ENCODE measurements at regions not wholly inside any gene's neighbourhood (a gene's known extent, or its start where the extent isn't known, plus 50 kb on each side); places are given as distances from the start of the nearest gene placed in this dataset.

- Histone ChIP-seq H2AFZ (ENCODE audit: low read depth, low read length) (no peak overlapping the region), H3K9me3 (ENCODE audit: insufficient read depth, low read depth, low read length) (no peaks in the 10 kb centered on the region), H3K27ac (ENCODE audit: low read depth, low read length) (no peak overlapping the region), H3K9ac (ENCODE audit: low read length) (no peak overlapping the region), H3K4me3 (ENCODE audit: insufficient read depth, low read depth, low read length) (no peak overlapping the region), H3K27me3 (ENCODE audit: insufficient read depth, low read length) (no peaks in the 10 kb centered on the region), H4K20me1 (ENCODE audit: insufficient read depth, low read length) (no peaks in the 10 kb centered on the region), H3K79me2 (ENCODE audit: insufficient read depth, low read length) (no peaks in the 10 kb centered on the region), H3K4me2 (ENCODE audit: low read length) (no peak overlapping the region), H3K4me1 (ENCODE audit: insufficient read depth, low read length) (peaks cover 7% of the 10 kb centered on the region), H3K36me3 (ENCODE audit: insufficient read depth, low read length) (no peaks in the 10 kb centered on the region)
- no peak for TF ChIP-seq EZH2 (IDR thresholded peaks at IDR 0.05; ENCODE audit: insufficient read depth, low read length)
- TF ChIP-seq, protein P1, sequence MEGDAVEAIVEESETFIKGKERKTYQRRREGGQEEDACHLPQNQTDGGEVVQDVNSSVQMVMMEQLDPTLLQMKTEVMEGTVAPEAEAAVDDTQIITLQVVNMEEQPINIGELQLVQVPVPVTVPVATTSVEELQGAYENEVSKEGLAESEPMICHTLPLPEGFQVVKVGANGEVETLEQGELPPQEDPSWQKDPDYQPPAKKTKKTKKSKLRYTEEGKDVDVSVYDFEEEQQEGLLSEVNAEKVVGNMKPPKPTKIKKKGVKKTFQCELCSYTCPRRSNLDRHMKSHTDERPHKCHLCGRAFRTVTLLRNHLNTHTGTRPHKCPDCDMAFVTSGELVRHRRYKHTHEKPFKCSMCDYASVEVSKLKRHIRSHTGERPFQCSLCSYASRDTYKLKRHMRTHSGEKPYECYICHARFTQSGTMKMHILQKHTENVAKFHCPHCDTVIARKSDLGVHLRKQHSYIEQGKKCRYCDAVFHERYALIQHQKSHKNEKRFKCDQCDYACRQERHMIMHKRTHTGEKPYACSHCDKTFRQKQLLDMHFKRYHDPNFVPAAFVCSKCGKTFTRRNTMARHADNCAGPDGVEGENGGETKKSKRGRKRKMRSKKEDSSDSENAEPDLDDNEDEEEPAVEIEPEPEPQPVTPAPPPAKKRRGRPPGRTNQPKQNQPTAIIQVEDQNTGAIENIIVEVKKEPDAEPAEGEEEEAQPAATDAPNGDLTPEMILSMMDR (IDR thresholded peaks at IDR 0.05; ENCODE audit: insufficient read depth, low read depth, low read length), result no peak
- Mint-ChIP-seq H3K9me3 (ENCODE audit: unreplicated experiment) (peaks cover 3% of the 10 kb centered on the region), H3K4me3 (ENCODE audit: unreplicated experiment) (no peak overlapping the region), H3K4me1 (ENCODE audit: low read depth, unreplicated experiment) (peaks cover 13% of the 10 kb centered on the region), H3K36me3 (ENCODE audit: low read depth, unreplicated experiment) (no peaks in the 10 kb centered on the region), H3K27me3 (ENCODE audit: low read depth, unreplicated experiment) (no peaks in the 10 kb centered on the region), H3K27ac (ENCODE audit: unreplicated experiment) (no peak overlapping the region)
- no peak for DNase-seq (ENCODE audit: low read depth)
- peak; percentile 39 for FAIRE-seq
These were observed 700.7 kb upstream of the FZD8 start for GRCh38 chr10:36342781-36343180.

DNA sequence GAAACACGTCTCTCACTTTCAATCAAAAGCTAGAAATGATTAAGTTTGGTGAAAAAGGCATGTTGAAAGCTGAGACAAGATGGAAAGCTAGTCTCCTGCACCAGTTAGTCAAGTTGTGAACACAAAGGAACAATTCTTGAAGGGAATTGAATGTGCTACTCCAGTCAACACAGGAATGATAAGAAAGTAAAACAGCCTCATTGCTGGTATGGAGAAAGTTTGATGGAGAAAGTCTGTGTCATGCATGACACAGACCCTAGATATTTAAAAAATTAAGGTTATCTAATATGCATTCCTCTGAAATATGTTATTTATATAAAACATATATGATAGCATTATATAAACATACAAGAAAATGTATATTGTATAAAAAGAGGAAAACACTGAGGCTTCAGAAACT, 699.4 kb upstream of the FZD8 start:
- H3K27ac ChIP-seq (ENCODE audit: low read depth, low read length), result peak overlapping the region; percentile 32
- no peak overlapping the region for H3K4me3 ChIP-seq (ENCODE audit: insufficient read depth, low read depth, low read length)
- no peak overlapping the region for H3K9ac ChIP-seq (ENCODE audit: low read length)
- no peaks in the 10 kb centered on the region for H3K36me3 ChIP-seq (ENCODE audit: insufficient read depth, low read length)
- H3K36me3 Mint-ChIP-seq (ENCODE audit: low read depth, unreplicated experiment), result no peaks in the 10 kb centered on the region
- no peaks in the 10 kb centered on the region for H3K27me3 ChIP-seq (ENCODE audit: insufficient read depth, low read length)
- H2AFZ ChIP-seq (ENCODE audit: low read depth, low read length), result no peak overlapping the region
- no peak overlapping the region for H3K27ac Mint-ChIP-seq (ENCODE audit: unreplicated experiment)
- no peaks in the 10 kb centered on the region for H3K27me3 Mint-ChIP-seq (ENCODE audit: low read depth, unreplicated experiment)
- peaks cover 17% of the 10 kb centered on the region for H3K4me1 Mint-ChIP-seq (ENCODE audit: low read depth, unreplicated experiment)
- H3K79me2 ChIP-seq (ENCODE audit: insufficient read depth, low read length), result no peaks in the 10 kb centered on the region
- TF ChIP-seq EZH2 (IDR thresholded peaks at IDR 0.05; ENCODE audit: insufficient read depth, low read length), result no peak
- TF ChIP-seq, protein P1 (IDR thresholded peaks at IDR 0.05; ENCODE audit: insufficient read depth, low read depth, low read length), result no peak
- H3K9me3 ChIP-seq (ENCODE audit: insufficient read depth, low read depth, low read length), result no peaks in the 10 kb centered on the region
- H3K9me3 Mint-ChIP-seq (ENCODE audit: unreplicated experiment), result peaks cover 3% of the 10 kb centered on the region
- no peaks in the 10 kb centered on the region for H4K20me1 ChIP-seq (ENCODE audit: insufficient read depth, low read length)
- FAIRE-seq, result peak; percentile 55
- no peak overlapping the region for H3K4me3 Mint-ChIP-seq (ENCODE audit: unreplicated experiment)
- H3K4me1 ChIP-seq (ENCODE audit: insufficient read depth, low read length), result peaks cover 7% of the 10 kb centered on the region
- no peak overlapping the region for H3K4me2 ChIP-seq (ENCODE audit: low read length)
- no peak for DNase-seq (ENCODE audit: low read depth)

GRCh38 chr10:36336315-36336714, 694.2 kb upstream of the FZD8 start:
- Mint-ChIP-seq H3K36me3 (ENCODE audit: low read depth, unreplicated experiment) (no peaks in the 10 kb centered on the region), H3K9me3 (ENCODE audit: unreplicated experiment) (no peaks in the 10 kb centered on the region), H3K27me3 (ENCODE audit: low read depth, unreplicated experiment) (no peaks in the 10 kb centered on the region), H3K27ac (ENCODE audit: unreplicated experiment) (no peak overlapping the region), H3K4me3 (ENCODE audit: unreplicated experiment) (no peak overlapping the region), H3K4me1 (ENCODE audit: low read depth, unreplicated experiment) (peaks cover 15% of the 10 kb centered on the region)
- H3K4me3 ChIP-seq (ENCODE audit: insufficient read depth, low read depth, low read length), result no peak overlapping the region
- H3K79me2 ChIP-seq (ENCODE audit: insufficient read depth, low read length), result no peaks in the 10 kb centered on the region
- peak; percentile 67 for DNase-seq (ENCODE audit: low read depth)
- no peaks in the 10 kb centered on the region for H3K9me3 ChIP-seq (ENCODE audit: insufficient read depth, low read depth, low read length)
- no peak overlapping the region for H2AFZ ChIP-seq (ENCODE audit: low read depth, low read length)
- FAIRE-seq, result peak; percentile 78
- peaks cover 3% of the 10 kb centered on the region for H3K4me1 ChIP-seq (ENCODE audit: insufficient read depth, low read length)
- no peaks in the 10 kb centered on the region for H4K20me1 ChIP-seq (ENCODE audit: insufficient read depth, low read length)
- H3K27me3 ChIP-seq (ENCODE audit: insufficient read depth, low read length), result no peaks in the 10 kb centered on the region
- no peak overlapping the region for H3K4me2 ChIP-seq (ENCODE audit: low read length)
- no peaks in the 10 kb centered on the region for H3K36me3 ChIP-seq (ENCODE audit: insufficient read depth, low read length)
- TF ChIP-seq, protein P1 (IDR thresholded peaks at IDR 0.05; ENCODE audit: insufficient read depth, low read depth, low read length), result no peak
- TF ChIP-seq EZH2 (IDR thresholded peaks at IDR 0.05; ENCODE audit: insufficient read depth, low read length), result no peak
- H3K9ac ChIP-seq (ENCODE audit: low read length), result no peak overlapping the region
- no peak overlapping the region for H3K27ac ChIP-seq (ENCODE audit: low read depth, low read length)

Data from astrocyte (in vitro differentiated cells and primary cell).